Parathyroid adenoma (tissue), 2 donors: ENCODE measurements at regions not wholly inside any gene's neighbourhood (a gene's known extent, or its start where the extent isn't known, plus 50 kb on each side); places are given as distances from the start of the nearest gene placed in this dataset.

Experiments used
- H2AFZ ChIP-seq: fragments of 300-600 bp; sonication (generic); one replicate; pipeline ENCODE4 v1.7.0; 2017; ENCODE audit warnings: antibody characterized with exemption, mild to moderate bottlenecking
- H3K27ac ChIP-seq: fragments of 300-600 bp; sonication (generic); one replicate; pipeline ENCODE4 v1.7.0; 2017
- H3K27me3 ChIP-seq: fragments of 300-600 bp; sonication (generic); one replicate; pipeline ENCODE4 v1.7.0; 2017; ENCODE audit warnings: low read length; ENCODE audit not compliant: control insufficient read depth, insufficient read depth
- H3K36me3 ChIP-seq: fragments of 300-600 bp; sonication (generic); one replicate; pipeline ENCODE4 v1.7.0; 2017; ENCODE audit warnings: low read length; ENCODE audit not compliant: control insufficient read depth, insufficient read depth
- H3K4me1 ChIP-seq: fragments of 300-600 bp; sonication (generic); one replicate; pipeline ENCODE4 v1.7.0; 2017; ENCODE audit warnings: control low read depth
- H3K4me2 ChIP-seq: fragments of 300-600 bp; sonication (generic); one replicate; pipeline ENCODE4 v1.7.0; 2017; ENCODE audit warnings: low read length
- H3K4me3 ChIP-seq: fragments of 300-600 bp; sonication (generic); one replicate; pipeline ENCODE4 v1.7.0; 2017; ENCODE audit warnings: low read depth, low read length
- H3K79me2 ChIP-seq: fragments of 300-600 bp; sonication (generic); one replicate; pipeline ENCODE4 v1.7.0; 2017; ENCODE audit warnings: control low read depth
- H3K9ac ChIP-seq: fragments of 300-600 bp; sonication (generic); one replicate; pipeline ENCODE4 v1.7.0; 2017; ENCODE audit warnings: mild to moderate bottlenecking
- H3K9me3 ChIP-seq: fragments of 300-600 bp; sonication (generic); one replicate; pipeline ENCODE4 v1.7.0; 2017; ENCODE audit warnings: low read length; ENCODE audit not compliant: control insufficient read depth
- CTCF ChIP-seq: fragments of 300-600 bp; sonication (generic); IDR thresholded peaks from one replicate; pipeline ENCODE4 v1.7.0; 2017; ENCODE audit warnings: antibody characterized with exemption, mild to moderate bottlenecking
- donor health status: primary hyperparathyroidism.

GRCh38 chr6:16928387-16928786 lies 167.1 kb upstream of the ATXN1 start:
- Histone ChIP-seq H3K27me3 (no peaks in the 10 kb centered on the region), H3K9ac (no peak overlapping the region), H3K4me2 (no peak overlapping the region), H3K4me3 (no peak overlapping the region), H3K9me3 (no peaks in the 10 kb centered on the region), H2AFZ (no peak overlapping the region), H3K36me3 (no peaks in the 10 kb centered on the region), H3K27ac (no peak overlapping the region), H3K4me1 (no peaks in the 10 kb centered on the region), H3K79me2 (no peaks in the 10 kb centered on the region)
- TF ChIP-seq CTCF: no peak

DNA sequence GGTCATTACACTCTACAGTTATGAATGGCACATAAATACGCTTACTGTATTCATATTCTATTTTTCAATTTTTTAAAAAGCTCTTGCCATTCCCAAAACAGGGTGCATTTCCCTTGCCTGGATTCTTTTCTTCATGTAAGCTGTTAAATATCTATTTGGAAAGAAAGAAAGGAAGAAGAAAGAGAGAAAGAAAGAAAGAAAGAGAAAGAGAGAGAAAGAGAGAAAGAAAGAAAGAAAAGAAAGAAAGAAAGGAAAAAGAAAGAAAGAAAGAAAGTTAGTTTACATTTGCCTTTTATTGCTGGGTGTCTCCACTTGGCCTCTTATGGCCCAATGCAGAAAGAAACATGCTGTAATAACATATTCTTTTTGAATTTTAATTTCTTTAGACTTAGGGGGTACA lies 165.9 kb upstream of the ATXN1 start:
- TF ChIP-seq CTCF: no peak
- no peak overlapping the region for H3K9ac ChIP-seq
- H3K4me2 ChIP-seq: no peak overlapping the region
- H2AFZ ChIP-seq: no peak overlapping the region
- no peaks in the 10 kb centered on the region for H3K79me2 ChIP-seq
- no peaks in the 10 kb centered on the region for H3K27me3 ChIP-seq
- H3K9me3 ChIP-seq: no peaks in the 10 kb centered on the region
- no peaks in the 10 kb centered on the region for H3K4me1 ChIP-seq
- no peak overlapping the region for H3K27ac ChIP-seq
- H3K4me3 ChIP-seq: no peak overlapping the region
- H3K36me3 ChIP-seq: no peaks in the 10 kb centered on the region

- H3K9me3 ChIP-seq: no peaks in the 10 kb centered on the region
- TF ChIP-seq CTCF: no peak
- no peaks in the 10 kb centered on the region for H3K36me3 ChIP-seq
- no peak overlapping the region for H3K4me2 ChIP-seq
- H3K79me2 ChIP-seq: no peaks in the 10 kb centered on the region
- H3K27me3 ChIP-seq: no peaks in the 10 kb centered on the region
- no peaks in the 10 kb centered on the region for H3K4me1 ChIP-seq
- no peak overlapping the region for H2AFZ ChIP-seq
- H3K27ac ChIP-seq: no peak overlapping the region
- H3K9ac ChIP-seq: no peak overlapping the region
- H3K4me3 ChIP-seq: no peak overlapping the region
Measured at GRCh38 chr6:16925461-16925860, 164.2 kb upstream of the ATXN1 start.

GRCh38 chr6:16922282-16922681 lies 161.0 kb upstream of the ATXN1 start:
- Histone ChIP-seq H3K4me1 (no peaks in the 10 kb centered on the region), H3K36me3 (no peaks in the 10 kb centered on the region), H2AFZ (no peak overlapping the region), H3K9me3 (no peaks in the 10 kb centered on the region), H3K27me3 (no peaks in the 10 kb centered on the region), H3K79me2 (no peaks in the 10 kb centered on the region), H3K27ac (no peak overlapping the region), H3K9ac (no peak overlapping the region), H3K4me2 (no peak overlapping the region), H3K4me3 (no peak overlapping the region)
- no peak for TF ChIP-seq CTCF

DNA sequence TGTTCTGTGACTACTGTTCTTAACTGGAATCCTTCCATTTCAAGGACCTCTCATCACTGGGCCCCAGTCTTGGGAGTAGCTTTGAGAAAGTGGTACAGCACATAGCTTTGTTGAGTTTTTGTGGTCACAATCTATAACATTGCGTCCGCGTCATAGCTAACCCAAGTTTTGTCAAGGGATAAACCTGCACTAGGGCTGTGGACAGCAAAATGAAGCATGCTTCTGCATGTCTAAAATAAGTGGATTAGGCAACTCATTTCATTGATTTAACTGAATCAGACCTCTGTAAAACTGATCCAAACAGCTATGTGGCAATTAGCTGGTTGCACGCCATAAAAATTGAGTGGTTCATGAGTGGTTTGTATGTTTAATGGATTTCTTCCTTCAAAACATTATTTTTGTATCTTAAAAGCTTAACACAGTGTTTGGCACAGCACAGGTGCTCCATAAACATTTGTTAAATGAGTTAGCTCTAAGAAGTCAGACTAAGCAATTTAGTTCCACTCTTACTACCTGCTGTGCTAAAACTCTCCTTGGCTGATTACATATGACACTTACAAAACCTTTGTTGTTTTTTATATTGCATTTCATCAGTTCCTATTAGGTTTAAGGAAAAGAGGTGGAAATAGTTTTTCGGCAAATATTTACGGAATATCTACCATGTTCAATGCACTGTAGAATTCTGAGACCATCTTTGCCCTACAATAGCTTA lies 160.3 kb upstream of the ATXN1 start:
- no peaks in the 10 kb centered on the region for H3K27me3 ChIP-seq
- no peaks in the 10 kb centered on the region for H3K79me2 ChIP-seq
- no peak overlapping the region for H2AFZ ChIP-seq
- H3K4me3 ChIP-seq: no peak overlapping the region
- no peaks in the 10 kb centered on the region for H3K36me3 ChIP-seq
- H3K27ac ChIP-seq: no peak overlapping the region
- no peaks in the 10 kb centered on the region for H3K9me3 ChIP-seq
- H3K4me2 ChIP-seq: no peak overlapping the region
- no peak for TF ChIP-seq CTCF
- H3K4me1 ChIP-seq: no peaks in the 10 kb centered on the region
- no peak overlapping the region for H3K9ac ChIP-seq
